Fibroblast of lung (primary cell): ENCODE measurements at regions not wholly inside any gene's neighbourhood (a gene's known extent, or its start where the extent isn't known, plus 50 kb on each side); places are given as distances from the start of the nearest gene placed in this dataset.
"Not testable (repeated sequence)": the region's sequence is repeated elsewhere in the genome, so short reads cannot be mapped to it uniquely, and the experiment has no call there.

Source experiments
- DNase-seq, 2 donors: peaks; one replicate each; pipeline versions ENCODE4 v3.0.0 to v3.0.0-alpha.2; 2010; ENCODE audit warnings: low read depth in 2 of 2
- H2AFZ ChIP-seq: 2 replicates; pipeline ENCODE4 v1.5.1; 2012; ENCODE audit warnings: low read length, control low read depth, inconsistent platforms
- H3K27ac ChIP-seq: 2 replicates; pipeline ENCODE4 v1.5.1; 2011; ENCODE audit warnings: low read length, control low read depth; ENCODE audit not compliant: insufficient read depth
- H3K27me3 ChIP-seq: 2 replicates; pipeline ENCODE4 v1.5.1; 2011; ENCODE audit warnings: mild to moderate bottlenecking, low read length; ENCODE audit not compliant: control insufficient read depth, insufficient read depth
- H3K36me3 ChIP-seq: 2 replicates; pipeline ENCODE4 v1.5.1; 2011; ENCODE audit warnings: low read length; ENCODE audit not compliant: control insufficient read depth, insufficient read depth
- H3K4me1 ChIP-seq: 2 replicates; pipeline ENCODE4 v1.5.1; 2011; ENCODE audit warnings: low read length; ENCODE audit not compliant: control insufficient read depth, insufficient read depth; ENCODE audit errors: extremely low read depth
- H3K4me2 ChIP-seq: 2 replicates; pipeline ENCODE4 v1.5.1; 2011; ENCODE audit warnings: low read length, control low read depth; ENCODE audit not compliant: insufficient read depth; ENCODE audit errors: extremely low read depth
- H3K4me3 ChIP-seq, 4 experiments: fragments of 200-600 bp in 1 of 4; sonication (generic) in 1 of 4; replicated peaks in 1 of 4; 2 replicates each; pipeline ENCODE4 v1.5.1; 2011 to 2016; ENCODE audit warnings: low read length in 4 of 4, low read depth in 3 of 4, mild to moderate bottlenecking in 3 of 4, control low read depth in 2 of 4, inconsistent platforms in 1 of 4, mixed read lengths in 1 of 4; ENCODE audit not compliant: insufficient read depth in 1 of 4; ENCODE audit errors: control extremely low read depth in 1 of 4
- H3K79me2 ChIP-seq: 2 replicates; pipeline ENCODE4 v1.5.1; 2012; ENCODE audit warnings: mild to moderate bottlenecking, low read length, inconsistent platforms; ENCODE audit not compliant: control insufficient read depth, insufficient read depth
- H3K9ac ChIP-seq: 2 replicates; pipeline ENCODE4 v1.5.1; 2011; ENCODE audit warnings: mild to moderate bottlenecking, low read length, control low read depth; ENCODE audit not compliant: insufficient read depth
- H3K9me3 ChIP-seq: 2 replicates; pipeline ENCODE4 v1.5.1; 2012; ENCODE audit warnings: low read depth, low read length; ENCODE audit not compliant: control insufficient read depth, insufficient read depth
- H4K20me1 ChIP-seq: 2 replicates; pipeline ENCODE4 v1.5.1; 2011; ENCODE audit warnings: low read length; ENCODE audit not compliant: control insufficient read depth, insufficient read depth; ENCODE audit errors: extremely low read depth
- EZH2 ChIP-seq: IDR thresholded peaks from 2 replicates; pipeline ENCODE4 v1.5.1; 2012; ENCODE audit warnings: low read length, control low read depth, mild to moderate bottlenecking; ENCODE audit errors: missing control alignments
- TF ChIP-seq, protein P1 (sequence below), 2 donors: IDR thresholded peaks in 1 of 2; conservative IDR thresholded peaks in 1 of 2; 1 replicate in 1 of 2; 2 replicates in 1 of 2; pipeline ENCODE4 v1.5.1; 2011 to 2012; ENCODE audit warnings: low read length in 2 of 2, control low read depth in 1 of 2, inconsistent platforms in 1 of 2, low read depth in 1 of 2, mild to moderate bottlenecking in 1 of 2

DNA sequence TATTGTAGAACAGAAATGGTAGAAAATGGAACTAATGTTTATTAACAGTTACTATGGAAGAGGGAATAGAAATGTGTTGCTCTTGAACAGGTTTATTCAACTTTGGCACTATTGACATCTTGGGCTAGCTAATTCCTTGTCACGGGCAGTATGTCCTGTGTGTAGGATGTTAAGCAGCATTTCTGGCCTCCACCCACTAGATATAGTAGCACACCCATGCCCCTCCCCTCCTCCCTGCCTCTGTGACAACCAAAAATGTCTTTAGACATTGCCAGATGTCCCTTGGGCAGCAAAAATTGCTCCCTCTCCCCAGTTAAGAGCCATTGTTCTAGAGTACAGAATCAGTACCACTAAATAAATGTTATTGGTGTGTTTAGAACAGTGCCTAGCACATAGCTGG lies 91.4 kb upstream of the TPTE start:
- no peaks in the 10 kb centered on the region for H3K79me2 ChIP-seq
- H3K27me3 ChIP-seq, result no peaks in the 10 kb centered on the region
- DNase-seq, result no peak
- no peak overlapping the region for H2AFZ ChIP-seq
- no peaks in the 10 kb centered on the region for H3K4me1 ChIP-seq
- H4K20me1 ChIP-seq, result no peaks in the 10 kb centered on the region
- no peaks in the 10 kb centered on the region for H3K36me3 ChIP-seq
- no peak overlapping the region for H3K4me3 ChIP-seq
- peaks cover 15% of the 10 kb centered on the region for H3K9me3 ChIP-seq
- H3K9ac ChIP-seq, result no peak overlapping the region
- H3K4me2 ChIP-seq, result no peak overlapping the region
- no peak overlapping the region for H3K27ac ChIP-seq
- TF ChIP-seq, protein P1, sequence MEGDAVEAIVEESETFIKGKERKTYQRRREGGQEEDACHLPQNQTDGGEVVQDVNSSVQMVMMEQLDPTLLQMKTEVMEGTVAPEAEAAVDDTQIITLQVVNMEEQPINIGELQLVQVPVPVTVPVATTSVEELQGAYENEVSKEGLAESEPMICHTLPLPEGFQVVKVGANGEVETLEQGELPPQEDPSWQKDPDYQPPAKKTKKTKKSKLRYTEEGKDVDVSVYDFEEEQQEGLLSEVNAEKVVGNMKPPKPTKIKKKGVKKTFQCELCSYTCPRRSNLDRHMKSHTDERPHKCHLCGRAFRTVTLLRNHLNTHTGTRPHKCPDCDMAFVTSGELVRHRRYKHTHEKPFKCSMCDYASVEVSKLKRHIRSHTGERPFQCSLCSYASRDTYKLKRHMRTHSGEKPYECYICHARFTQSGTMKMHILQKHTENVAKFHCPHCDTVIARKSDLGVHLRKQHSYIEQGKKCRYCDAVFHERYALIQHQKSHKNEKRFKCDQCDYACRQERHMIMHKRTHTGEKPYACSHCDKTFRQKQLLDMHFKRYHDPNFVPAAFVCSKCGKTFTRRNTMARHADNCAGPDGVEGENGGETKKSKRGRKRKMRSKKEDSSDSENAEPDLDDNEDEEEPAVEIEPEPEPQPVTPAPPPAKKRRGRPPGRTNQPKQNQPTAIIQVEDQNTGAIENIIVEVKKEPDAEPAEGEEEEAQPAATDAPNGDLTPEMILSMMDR (conservative IDR thresholded peaks at IDR 0.05 in 1 of 2, IDR thresholded peaks at IDR 0.05 in 1 of 2; ENCODE audit: low read depth in 1 of 2, low read length in 2 of 2), result no peak
- no peak for TF ChIP-seq EZH2

DNA sequence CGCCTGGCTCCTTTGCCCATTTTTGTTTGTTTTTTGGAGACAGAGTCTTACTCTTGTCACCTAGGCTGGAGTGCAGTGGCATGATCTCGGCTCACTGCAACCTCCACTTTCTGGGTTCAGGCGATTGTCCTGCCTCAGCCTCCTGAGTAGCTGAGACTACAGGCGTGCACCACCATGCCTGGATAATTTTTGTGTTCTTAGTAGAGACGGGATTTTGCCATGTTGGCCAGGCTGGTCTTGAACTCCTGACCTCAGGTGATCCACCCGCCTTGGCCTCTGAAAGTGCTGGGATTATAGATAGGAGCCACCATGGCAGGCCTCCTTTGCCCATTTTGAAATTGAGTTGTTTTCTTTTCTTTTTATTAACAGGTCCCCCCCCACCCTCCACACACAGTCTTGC lies 89.4 kb upstream of the TPTE start:
- not testable (repeated sequence) for H3K9ac ChIP-seq, H2AFZ ChIP-seq, H4K20me1 ChIP-seq, H3K27ac ChIP-seq, H3K79me2 ChIP-seq, DNase-seq, H3K4me2 ChIP-seq, H3K4me3 ChIP-seq, H3K36me3 ChIP-seq, H3K4me1 ChIP-seq, H3K27me3 ChIP-seq
- peaks cover 13% of the 10 kb centered on the region for H3K9me3 ChIP-seq

DNA sequence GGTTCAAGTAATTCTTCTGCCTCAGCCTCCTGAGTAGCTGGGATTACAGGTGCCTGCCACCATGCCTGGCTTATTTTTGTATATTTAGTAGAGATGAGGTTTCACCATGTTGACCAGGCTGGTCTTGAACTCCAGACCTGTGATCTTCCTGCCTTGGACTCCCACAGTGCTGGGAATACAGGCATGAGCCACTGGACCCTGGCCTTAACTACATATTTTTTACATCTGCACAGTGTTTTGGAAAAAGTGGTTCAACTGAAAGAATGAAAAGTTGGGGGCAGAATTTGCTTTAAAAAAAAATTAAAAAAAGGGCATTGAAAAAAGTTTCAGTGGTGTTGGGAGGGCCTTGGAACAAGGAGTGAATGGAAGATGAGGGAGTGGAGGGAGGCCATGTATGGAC lies 88.9 kb upstream of the TPTE start:
- not testable (repeated sequence) for H3K4me2 ChIP-seq, H3K27ac ChIP-seq, H3K9ac ChIP-seq, H3K36me3 ChIP-seq, H4K20me1 ChIP-seq, H3K4me3 ChIP-seq, H3K4me1 ChIP-seq, H3K79me2 ChIP-seq, DNase-seq, H3K27me3 ChIP-seq, H2AFZ ChIP-seq
- H3K9me3 ChIP-seq, result peaks cover 11% of the 10 kb centered on the region

DNA sequence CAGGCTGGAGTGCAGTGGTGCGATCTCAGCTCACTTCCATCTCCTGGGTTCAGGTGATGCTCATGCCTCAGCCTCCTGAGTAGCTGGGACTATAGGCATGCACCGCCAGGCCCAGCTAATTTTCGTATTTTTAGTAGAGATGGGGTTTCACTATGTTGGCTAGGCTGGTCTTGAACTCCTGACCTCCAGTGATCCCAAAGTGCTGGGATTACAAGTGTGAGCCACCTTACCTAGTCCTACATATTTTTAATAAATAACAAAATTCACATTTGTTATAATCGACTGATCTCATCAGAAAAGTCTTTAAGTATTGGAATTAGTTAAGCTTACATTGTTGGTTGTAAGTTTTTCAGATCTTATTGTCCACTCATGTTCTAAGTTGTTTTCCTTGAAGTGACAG lies 83.4 kb upstream of the TPTE start:
- not testable (repeated sequence) for H3K9me3 ChIP-seq, H3K4me2 ChIP-seq, H3K27ac ChIP-seq, H3K4me1 ChIP-seq, H3K36me3 ChIP-seq, H3K9ac ChIP-seq, H4K20me1 ChIP-seq, H3K27me3 ChIP-seq, H3K79me2 ChIP-seq, H2AFZ ChIP-seq, DNase-seq, H3K4me3 ChIP-seq

DNA sequence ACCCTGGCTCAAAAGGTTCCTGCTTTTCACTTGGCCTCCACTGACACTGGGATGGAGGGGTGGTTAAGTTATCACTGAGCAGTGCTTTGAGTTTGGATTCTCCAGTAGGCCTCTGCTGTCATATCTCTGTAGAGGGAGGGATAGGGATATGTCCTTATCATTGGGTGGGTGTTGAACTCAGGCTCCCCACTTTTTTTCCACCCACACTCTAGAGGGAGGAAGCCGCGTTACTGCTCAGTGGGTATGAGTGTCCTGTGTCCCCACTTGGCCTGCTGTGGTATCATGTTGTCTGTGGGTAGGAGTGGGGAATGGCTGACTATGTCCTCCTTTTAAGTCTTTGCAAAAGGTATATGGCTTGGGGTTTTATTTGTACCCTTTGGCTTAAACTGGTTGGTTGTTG lies 80.7 kb upstream of the TPTE start:
- H2AFZ ChIP-seq, H3K9ac ChIP-seq, H3K27ac ChIP-seq, H3K4me2 ChIP-seq, H3K9me3 ChIP-seq, H3K79me2 ChIP-seq, H3K4me3 ChIP-seq, DNase-seq, H3K27me3 ChIP-seq, H4K20me1 ChIP-seq, H3K36me3 ChIP-seq, H3K4me1 ChIP-seq: not testable (repeated sequence)

DNA sequence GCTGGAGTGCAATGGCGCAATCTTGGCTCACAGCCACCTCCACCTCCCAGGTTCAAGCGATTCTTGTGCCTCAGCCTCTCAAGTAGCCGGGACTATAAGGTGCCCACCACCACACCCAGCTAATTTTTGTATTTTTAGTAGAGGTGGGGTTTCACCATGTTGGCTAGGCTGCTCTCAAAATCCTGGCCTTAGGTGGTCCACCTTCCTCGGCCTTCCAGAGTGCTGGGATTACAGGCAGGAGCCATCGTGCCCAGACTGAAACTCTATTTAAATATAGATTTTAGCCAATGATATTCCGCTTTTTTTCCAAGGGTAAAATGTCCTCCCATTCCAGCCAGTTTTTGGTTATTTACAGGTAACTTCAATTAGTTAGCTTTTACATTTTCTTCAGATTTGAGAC lies 79.4 kb upstream of the TPTE start:
- not testable (repeated sequence) for H3K79me2 ChIP-seq, H3K9me3 ChIP-seq, H3K4me3 ChIP-seq, H3K4me1 ChIP-seq, H3K9ac ChIP-seq, H2AFZ ChIP-seq, H4K20me1 ChIP-seq, H3K36me3 ChIP-seq, H3K27ac ChIP-seq, DNase-seq, H3K4me2 ChIP-seq, H3K27me3 ChIP-seq
